HUDEP-2 (cell line): ENCODE measurements at regions not wholly inside any gene's neighbourhood (a gene's known extent, or its start where the extent isn't known, plus 50 kb on each side); places are given as distances from the start of the nearest gene placed in this dataset.
A peak's percentile ranks its signal among the peaks of the same experiment; 100 is the strongest.

Experiments used
- DNase-seq, 76 experiments: peaks; one replicate each; lab custom pipeline; 2025; ENCODE audit not compliant: unreplicated experiment in 76 of 76; lab: John Stamatoyannopoulos, UW

GRCh38 chr6:54706844-54707605 lies 139.5 kb upstream of the FAM83B start:
- no peak for DNase-seq

- DNase-seq = no peak
These were observed 136.1 kb upstream of the FAM83B start for GRCh38 chr6:54710456-54710855.

GRCh38 chr6:54716010-54716409 lies 130.6 kb upstream of the FAM83B start:
- DNase-seq = no peak

- no peak for DNase-seq
These were observed 129.7 kb upstream of the FAM83B start for GRCh38 chr6:54716877-54717276.

- peak in 51 of 76 experiments; percentile 1 to 65 (median 32) for DNase-seq
These were observed 128.6 kb upstream of the FAM83B start for GRCh38 chr6:54717849-54718455.

DNA sequence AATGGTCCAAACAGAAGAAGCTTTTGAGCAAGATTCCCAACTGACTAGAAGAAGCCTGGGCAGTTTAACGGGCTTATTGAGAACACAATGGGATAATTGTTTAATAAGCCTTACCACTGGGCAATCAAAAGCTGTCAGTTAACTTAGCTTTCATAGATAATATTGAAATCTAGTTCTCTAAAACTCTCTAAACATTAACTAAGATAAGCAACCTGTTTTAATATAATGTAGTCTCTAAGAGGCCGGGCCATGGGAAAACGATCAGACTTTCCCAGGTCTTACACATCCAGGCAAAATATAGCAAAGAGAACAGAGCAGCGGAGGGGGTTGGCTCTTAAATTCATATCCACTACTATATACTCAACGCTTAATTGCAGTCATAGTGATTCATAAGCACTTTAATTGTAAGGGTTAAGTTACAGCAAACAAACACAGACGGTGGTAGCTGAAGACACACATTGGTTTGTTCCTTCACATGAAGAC lies 128.0 kb upstream of the FAM83B start:
- no peak for DNase-seq

DNA sequence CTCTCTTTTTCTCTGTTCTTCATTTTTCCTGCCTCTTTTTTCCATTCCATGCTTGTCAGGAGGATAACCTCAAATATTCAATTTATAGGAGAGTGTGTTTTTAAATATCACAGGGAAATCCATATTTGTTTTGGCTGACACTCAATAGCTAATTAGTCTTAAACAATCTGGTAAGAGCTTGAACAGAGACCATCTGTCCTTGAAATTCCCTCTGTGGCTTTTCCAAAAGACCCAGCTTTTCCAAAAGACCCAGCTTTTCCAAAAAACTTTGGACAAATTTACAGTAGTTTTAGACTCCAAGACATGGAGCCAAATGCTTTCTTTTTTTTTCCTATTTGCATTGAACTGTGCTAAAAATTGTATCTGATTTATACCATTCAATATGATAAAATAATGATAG lies 127.4 kb upstream of the FAM83B start:
- DNase-seq = no peak

DNA sequence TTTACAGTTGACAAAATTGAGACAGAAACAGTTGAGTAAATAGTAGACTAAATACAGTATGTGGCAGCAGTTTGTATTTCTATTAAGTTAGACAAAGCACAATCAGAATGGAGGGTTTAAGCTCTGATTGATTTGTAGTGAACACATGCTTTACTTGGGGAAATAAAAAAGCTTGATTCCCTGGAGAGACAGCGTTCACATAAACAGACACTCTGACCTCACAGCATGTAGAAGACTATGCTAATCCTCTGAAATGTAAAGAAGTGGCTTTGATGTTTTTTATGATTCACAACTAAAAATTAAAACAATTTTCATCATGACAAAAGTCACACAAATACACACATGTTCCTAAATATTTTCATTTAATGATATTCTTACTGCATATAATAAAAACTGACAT lies 126.9 kb upstream of the FAM83B start:
- DNase-seq = no peak

GRCh38 chr6:54722328-54722727 lies 124.2 kb upstream of the FAM83B start:
- DNase-seq = no peak

- DNase-seq = no peak
These were observed 116.9 kb upstream of the FAM83B start for GRCh38 chr6:54729716-54730115.

DNA sequence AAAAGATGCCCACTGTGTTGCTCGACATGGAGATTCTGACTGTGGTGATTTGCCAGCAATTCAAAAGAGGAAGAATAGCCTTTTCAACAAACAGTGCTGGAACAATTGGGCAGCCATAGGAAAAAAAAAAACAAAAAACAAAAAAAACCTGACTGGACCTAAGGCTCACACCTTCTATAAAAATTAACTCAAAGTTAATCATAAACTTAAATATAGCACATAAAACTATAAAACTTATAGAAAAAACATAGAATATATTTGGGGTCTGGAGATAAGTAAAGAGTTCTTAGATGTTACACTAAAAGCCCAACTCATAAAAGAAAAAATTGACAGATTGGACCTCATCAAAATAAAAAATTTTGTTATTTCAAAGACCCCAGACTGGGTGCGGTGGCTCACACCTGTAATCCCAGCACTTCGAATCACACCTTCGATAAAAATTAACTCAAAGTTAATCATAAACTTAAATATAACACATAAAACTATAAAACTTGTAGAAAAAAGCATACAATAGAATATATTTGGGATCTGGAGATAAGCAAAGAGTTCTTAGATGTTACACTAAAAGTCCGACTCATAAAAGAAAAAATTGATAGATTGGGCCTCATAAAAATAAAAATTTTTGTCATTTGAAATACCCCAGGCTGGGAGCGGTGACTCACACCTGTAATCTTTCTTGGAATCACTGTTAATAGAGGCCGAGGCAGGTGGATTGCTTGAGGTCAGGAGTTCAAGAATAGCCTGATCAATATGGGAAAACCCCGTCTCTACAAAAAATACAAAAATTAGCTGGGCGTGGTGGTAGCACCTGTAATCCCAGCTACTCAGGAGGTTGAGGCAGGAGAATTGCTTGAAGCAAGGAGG lies 115.6 kb upstream of the FAM83B start:
- DNase-seq = no peak

DNA sequence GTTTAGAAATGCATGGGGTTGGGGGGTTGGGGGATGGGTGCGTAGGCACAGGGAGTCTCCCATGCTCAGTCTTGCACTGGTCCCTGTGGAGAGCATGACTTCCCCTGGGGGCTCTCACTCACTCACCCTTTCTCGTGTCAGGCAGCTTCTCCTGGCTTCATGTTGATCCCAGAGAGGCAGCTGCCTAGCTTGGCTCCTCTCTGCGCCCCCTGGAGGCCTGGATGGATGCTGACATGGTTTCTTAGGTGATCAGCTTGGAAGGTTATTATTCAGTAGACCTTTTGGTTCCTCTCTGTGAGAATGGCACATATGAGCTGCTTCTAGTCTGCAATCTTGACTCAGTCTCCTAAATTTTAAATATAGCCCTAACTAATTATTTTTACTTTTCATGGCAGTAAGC lies 109.3 kb upstream of the FAM83B start:
- peak in 24 of 76 experiments; percentile 1 to 50 (median 12) for DNase-seq

GRCh38 chr6:54747955-54748354 lies 98.6 kb upstream of the FAM83B start:
- no peak for DNase-seq

DNA sequence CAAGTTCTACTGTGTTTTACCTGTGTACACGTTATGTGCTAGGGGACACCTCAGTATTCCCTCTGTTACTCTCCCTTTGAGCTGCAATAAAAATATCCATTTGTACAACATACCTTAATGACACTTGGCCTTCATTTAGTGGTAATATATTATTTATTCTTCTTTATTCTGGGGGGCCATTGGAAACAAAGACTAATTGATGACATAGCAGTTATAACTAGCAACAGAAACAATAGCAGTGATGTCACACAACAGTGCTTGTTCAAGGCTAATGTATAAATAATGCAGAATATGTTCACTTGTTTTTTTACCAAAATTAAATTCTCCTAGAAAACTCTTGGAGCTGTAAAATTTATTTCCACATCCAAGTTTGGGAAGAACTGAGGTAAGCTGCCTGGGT lies 92.2 kb upstream of the FAM83B start:
- no peak for DNase-seq

DNA sequence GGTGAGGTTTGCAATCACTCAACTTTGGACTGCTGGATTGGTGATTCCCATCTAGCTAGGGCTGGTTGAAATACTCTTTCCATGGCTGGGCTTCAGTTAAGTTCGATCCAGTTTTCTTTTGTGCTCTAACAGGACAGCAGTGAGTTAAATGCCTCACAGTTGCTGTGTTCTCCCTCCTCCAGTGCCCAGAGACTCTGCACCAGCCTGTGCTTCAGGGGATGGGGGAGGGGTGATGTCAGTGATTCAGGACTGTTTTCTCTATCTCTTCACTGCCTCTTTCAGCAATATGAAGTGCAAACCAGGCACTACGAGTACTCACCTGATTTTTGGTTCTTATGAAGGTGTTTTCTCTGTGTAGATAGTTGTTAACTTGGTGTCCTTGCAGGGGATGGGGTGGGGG lies 88.2 kb upstream of the FAM83B start:
- DNase-seq = no peak

DNA sequence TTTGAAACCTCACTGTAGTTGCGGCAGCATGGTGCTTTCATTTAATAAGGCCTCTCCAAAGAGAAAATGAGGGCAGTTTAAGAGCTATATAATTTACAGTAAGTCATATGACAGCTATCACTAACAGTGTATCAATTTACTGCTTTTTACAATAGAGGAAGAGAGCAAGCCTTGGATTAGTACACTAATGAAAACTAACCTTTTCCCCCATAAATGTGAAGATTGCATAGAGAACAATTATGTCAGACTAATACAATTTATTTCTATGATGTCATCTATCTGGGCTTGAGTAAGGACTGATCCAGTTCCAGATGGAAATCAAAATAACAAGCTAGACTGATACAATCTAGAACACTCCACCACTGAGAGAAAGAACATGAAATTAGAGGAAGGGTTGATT lies 78.1 kb upstream of the FAM83B start:
- no peak for DNase-seq

GRCh38 chr6:54770328-54770727 lies 76.2 kb upstream of the FAM83B start:
- DNase-seq = no peak

- no peak for DNase-seq
These were observed 74.6 kb upstream of the FAM83B start for GRCh38 chr6:54771968-54772367.

GRCh38 chr6:54772610-54773009 lies 74.0 kb upstream of the FAM83B start:
- no peak for DNase-seq

DNA sequence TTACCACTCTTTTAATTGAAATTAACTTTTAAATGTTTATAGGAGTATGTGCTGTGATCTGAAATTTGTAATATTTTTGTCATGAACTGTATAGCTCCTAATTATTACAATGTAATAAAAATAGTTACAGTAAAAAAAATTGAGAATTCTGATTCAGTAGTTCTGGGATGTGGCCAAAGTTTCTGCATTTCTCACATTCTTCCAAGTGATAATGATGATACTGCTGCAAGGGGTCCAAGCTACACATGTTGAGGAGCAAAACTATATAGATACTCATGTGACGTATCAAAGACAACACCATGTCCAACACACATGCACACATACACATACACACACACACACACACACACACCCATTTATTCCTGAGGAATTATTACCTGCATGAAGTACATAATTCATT lies 71.0 kb upstream of the FAM83B start:
- DNase-seq = no peak

- no peak for DNase-seq
These were observed 69.7 kb upstream of the FAM83B start for GRCh38 chr6:54776891-54777290.
